HG02759 (cell line): ENCODE measurements at regions not wholly inside any gene's neighbourhood (a gene's known extent, or its start where the extent isn't known, plus 50 kb on each side); places are given as distances from the start of the nearest gene placed in this dataset.
"Not testable (repeated sequence)": the region's sequence is repeated elsewhere in the genome, so short reads cannot be mapped to it uniquely, and the experiment has no call there.

Experiments
- ATAC-seq: cut with Tn5 transposase; IDR thresholded peaks from one replicate; pipeline ENCODE4 v1.9.1; 2021; ENCODE audit warnings: mild to moderate bottlenecking, moderate library complexity; ENCODE audit not compliant: unreplicated experiment

- no peak for ATAC-seq
Observed at GRCh38 chr9:32884482-32884881, 101.1 kb downstream of the TMEM215 start.

GRCh38 chr9:32886021-32886420 is 102.7 kb downstream of the TMEM215 start:
- no peak for ATAC-seq

GRCh38 chr9:32894485-32894884 is 106.9 kb downstream of the APTX start:
- not testable (repeated sequence) for ATAC-seq

- ATAC-seq: no peak
Observed at GRCh38 chr9:32899181-32899580, 102.2 kb downstream of the APTX start.

- no peak for ATAC-seq
Observed at GRCh38 chr9:32899761-32900160, 101.7 kb downstream of the APTX start.

- ATAC-seq: peak; percentile 97
Observed at GRCh38 chr9:32906213-32906612, 95.2 kb downstream of the APTX start.

- no peak for ATAC-seq
Observed at GRCh38 chr9:32915802-32916201, 85.6 kb downstream of the APTX start.

- no peak for ATAC-seq
Observed at GRCh38 chr9:32918628-32919027, 82.8 kb downstream of the APTX start.
